NAMALWA (cell line): ENCODE measurements at regions not wholly inside any gene's neighbourhood (a gene's known extent, or its start where the extent isn't known, plus 50 kb on each side); places are given as distances from the start of the nearest gene placed in this dataset.
"Not testable (repeated sequence)": the region's sequence is repeated elsewhere in the genome, so short reads cannot be mapped to it uniquely, and the experiment has no call there.

Source experiments
- DNase-seq: peaks from one replicate; pipeline ENCODE4 v3.0.0-alpha.2; 2015; ENCODE audit warnings: low spot score

DNA sequence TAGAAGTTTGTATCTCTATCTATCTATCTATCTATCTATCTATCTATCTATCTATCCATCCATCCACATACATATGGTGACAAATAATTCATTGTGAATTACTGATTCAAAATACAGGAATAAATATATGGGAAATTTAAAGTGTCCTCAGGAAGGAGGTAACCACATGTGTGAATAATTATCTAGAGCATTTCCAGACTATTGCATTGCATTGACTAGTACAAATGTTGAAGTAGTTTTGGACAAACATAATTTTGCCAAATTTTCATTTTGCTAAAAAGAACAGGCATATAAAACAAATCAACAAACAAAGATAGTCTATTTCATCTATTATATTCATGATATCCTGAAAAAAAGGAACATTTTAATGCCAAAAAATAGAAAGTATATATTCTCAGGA lies 192.7 kb downstream of the UTRN start:
- DNase-seq = no peak

GRCh38 chr6:144478483-144478882 lies 193.3 kb downstream of the UTRN start:
- no peak for DNase-seq

GRCh38 chr6:144479991-144480390 lies 194.9 kb downstream of the UTRN start:
- DNase-seq = no peak

DNA sequence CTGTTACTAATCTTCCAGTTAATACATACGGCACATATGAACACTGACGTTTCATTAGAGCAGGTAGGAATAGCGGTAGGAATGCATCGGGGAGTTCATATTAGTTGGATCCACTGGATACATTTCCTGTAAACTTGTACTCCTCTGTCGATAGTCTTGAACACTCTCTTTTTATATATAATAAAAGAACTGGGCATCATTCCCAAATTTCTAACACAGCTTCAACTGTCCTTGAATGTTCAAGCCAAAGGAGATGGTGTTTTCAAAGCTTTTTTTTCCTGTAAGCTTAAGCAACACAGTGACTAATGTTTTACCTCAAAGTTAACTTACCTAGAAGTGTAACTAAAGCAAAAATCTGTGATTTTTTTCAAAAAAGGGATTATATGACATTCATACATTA lies 195.3 kb downstream of the UTRN start:
- no peak for DNase-seq

DNA sequence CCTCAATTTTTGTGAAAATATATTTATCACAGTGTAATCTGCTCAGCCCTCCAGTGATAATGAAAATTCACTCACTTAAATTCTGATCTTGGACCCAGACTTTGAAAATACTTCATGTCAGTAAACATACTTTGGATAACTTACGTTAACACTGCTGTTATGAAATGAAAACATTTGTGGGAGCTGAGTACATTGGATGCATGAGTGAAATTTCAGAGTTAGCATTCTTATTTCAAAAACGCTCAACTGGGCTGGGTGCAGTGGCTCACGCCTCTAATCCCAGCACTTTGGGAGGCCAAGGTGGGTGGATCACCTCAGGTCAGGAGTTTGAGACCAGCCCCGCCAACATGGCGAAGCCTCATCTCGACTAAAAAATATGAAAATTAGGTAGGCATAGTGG lies 196.4 kb downstream of the UTRN start:
- no peak for DNase-seq

DNA sequence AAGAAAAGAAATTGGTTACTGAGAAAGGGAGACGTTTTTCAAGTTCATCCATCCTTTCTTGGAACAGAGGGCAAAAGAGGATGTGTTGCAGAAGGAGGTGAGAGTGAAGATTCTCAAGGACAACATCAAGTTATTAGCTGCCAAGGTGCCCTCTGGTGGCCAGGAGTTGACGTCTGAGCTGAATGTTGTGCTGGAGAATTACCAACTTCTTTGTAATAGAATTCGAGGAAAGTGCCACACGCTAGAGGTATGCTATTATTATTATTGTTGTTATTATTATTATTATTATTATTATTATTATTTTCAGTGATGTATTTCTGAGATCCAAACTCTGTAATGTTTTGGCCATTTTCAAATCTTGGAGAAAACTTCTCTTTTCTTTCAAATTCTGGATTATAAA lies 197.0 kb downstream of the UTRN start:
- peak; percentile 79 for DNase-seq

- no peak for DNase-seq
Observed at GRCh38 chr6:144485531-144485930, 200.4 kb downstream of the UTRN start.

DNA sequence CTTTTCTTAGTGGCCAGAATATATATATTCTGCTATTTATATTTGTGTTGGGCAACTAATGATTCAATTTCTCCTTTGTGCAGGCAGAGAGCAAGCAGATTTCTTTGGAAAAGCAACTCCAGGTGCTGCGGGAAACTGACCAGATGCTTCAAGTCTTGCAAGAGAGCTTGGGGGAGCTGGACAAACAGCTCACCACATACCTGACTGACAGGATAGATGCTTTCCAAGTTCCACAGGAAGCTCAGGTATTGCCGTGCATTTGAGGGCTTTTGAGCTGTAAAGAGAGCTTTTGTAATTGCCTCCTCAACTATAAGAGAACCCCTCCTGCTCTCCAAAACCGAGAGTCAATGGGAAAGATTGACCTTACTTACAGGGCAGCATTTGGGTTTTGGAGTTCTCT lies 203.5 kb downstream of the UTRN start:
- DNase-seq = no peak

DNA sequence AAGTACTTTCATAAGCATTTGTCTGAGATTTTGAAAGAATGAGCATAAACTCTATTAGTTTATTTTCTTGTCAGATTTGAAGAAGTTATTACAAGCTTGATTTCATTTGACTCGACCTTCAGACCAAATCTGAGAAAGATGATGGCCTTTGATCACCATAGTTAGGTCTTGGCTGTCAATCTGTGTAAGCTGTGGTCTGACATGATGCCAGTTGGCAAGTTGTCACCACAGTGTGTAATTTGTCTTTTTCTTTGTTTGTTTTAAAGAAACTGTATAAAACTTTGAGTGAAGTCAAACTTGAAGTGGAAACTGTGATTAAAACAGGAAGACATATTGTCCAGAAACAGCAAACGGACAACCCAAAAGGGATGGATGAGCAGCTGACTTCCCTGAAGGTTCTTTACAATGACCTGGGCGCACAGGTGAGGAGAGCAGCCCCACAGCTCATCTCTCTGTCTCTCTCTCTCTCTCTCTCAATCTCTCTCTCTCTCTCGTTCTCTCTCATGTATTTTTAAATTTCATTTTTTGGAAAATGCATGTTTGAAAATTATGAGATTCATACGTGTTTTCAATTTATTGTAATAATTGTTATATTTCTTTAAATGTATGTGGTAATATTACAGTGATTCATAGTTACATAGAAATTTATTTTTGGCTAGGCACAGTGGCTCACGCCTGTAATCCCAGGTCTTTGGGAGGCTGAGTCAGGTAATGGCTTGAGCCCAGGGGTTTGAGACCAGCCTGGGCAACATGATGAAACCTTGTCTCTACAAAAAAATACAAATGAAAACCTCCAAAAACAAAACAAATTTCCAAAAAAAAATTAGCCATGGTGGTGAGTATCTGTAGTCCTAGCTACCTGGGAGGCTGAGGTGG lies 208.1 kb downstream of the UTRN start:
- no peak for DNase-seq

GRCh38 chr6:144495076-144495475 lies 209.9 kb downstream of the UTRN start:
- DNase-seq = not testable (repeated sequence)

DNA sequence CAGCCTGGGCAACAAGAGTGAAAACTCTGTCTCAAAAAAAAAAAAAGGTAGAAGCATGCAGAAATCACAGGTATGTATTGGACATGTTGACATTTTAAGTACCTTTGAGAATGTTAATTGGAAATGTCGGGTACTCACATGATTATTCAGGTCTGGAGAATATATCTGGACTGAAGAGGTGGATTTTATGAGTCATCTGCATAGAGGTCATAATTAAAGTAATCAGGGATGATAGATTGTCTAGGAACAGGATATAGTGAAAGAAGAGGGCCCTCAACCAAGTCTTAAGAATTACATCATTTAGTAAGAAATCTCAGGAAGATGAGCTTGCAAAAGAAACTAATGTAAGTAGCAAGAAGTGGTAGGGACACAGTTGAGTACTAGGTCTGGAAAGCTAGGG lies 212.5 kb downstream of the UTRN start:
- DNase-seq = no peak

GRCh38 chr6:144500892-144501291 lies 215.8 kb downstream of the UTRN start:
- no peak for DNase-seq

DNA sequence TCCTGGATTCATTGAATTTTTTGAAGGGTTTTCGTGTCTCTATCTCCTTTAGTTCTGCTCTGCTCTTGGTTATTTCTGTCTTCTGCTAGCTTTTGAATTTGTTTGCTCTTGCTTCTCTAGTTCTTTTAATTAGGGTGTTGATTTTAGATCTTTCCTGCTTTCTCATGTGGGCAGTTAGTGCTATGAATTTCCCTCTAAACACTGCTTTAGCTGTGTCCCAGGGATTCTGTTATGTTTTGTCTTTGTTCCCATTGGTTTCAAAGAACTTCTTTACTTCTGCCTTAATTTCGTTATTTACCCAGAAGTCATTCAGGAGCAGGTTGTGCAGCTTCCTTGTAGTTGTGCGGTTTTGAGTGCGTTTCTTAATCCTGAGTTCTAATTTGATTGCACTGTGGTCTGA lies 220.1 kb downstream of the UTRN start:
- not testable (repeated sequence) for DNase-seq

- not testable (repeated sequence) for DNase-seq
Observed at GRCh38 chr6:144506051-144506450, 220.9 kb downstream of the UTRN start.

DNA sequence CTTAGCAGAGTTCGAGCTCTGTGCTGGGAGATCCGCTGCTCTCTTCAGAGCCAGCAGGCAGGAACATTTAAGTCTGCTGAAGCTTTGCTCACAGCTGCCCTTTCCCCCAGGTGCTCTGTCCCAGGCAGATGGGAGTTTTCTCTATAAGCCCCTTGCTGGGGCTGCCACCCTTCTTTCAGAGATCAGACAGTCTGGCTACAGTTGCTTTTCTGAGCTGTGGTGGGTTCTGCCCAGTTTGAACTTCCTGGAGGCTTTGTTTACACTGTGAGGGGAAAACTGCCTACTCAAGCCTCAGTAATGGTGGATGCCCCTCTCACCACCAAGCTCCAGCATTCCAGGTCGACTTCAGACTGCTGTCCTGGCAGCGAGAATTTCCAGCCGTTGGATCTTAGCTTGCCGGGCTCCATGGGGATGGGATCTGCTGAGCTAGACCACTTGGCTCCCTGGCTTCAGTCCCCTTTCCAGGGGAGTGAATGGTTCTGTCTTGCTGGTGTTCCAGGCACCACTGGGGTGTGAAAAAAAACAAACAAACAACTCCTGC lies 222.7 kb downstream of the UTRN start:
- not testable (repeated sequence) for DNase-seq

- DNase-seq = no peak
Observed at GRCh38 chr6:144510859-144511258, 225.7 kb downstream of the UTRN start.

DNA sequence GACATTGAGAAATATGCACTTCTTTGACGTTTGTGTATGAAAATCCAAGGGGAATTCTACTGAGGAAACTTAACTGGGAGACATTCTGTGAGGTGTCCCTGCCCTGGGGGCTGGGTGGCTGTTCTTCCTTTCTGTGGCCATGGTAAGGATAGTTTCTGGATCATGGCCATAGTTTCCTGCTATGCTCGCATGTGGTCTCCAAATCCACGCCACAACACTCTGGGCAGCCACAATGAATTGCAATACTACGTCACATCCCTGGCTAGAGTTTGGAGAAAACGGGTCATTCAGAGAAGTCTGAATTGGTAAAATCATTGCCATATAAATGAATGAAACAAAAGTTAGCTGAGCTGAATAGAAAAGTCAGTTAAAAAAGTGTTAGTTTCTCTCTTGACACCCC lies 230.6 kb downstream of the UTRN start:
- DNase-seq = no peak

- no peak for DNase-seq
Observed at GRCh38 chr6:144519426-144519825, 234.3 kb downstream of the UTRN start.

- DNase-seq = no peak
Observed at GRCh38 chr6:144528743-144529425, 243.7 kb downstream of the UTRN start.

- no peak for DNase-seq
Observed at GRCh38 chr6:144530118-144530517, 245.0 kb downstream of the UTRN start.

DNA sequence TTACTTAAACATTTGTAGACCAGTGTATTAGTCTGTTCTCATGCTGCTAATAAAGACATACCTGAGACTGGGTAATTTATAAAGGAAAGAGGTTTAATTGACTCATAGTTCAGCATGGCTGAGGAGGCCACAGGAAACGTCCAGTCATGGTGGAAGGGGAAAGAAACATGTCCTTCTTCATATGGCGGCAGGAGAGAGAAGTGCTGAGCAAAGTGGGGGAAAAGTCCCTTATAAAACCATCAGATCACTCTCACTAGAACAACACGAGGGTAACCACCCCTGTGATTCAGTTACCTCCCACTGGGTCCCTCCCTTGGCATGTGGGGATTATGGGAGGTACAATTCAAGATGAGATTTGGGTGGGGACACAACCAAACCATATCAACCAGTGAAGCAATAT lies 247.1 kb downstream of the UTRN start:
- DNase-seq = not testable (repeated sequence)

GRCh38 chr6:144534180-144534579 lies 249.0 kb downstream of the UTRN start:
- DNase-seq = no peak

- DNase-seq = no peak
Observed at GRCh38 chr6:144535630-144536029, 250.5 kb downstream of the UTRN start.
